Peyer's patch (tissue), 4 donors: ENCODE measurements at regions not wholly inside any gene's neighbourhood (a gene's known extent, or its start where the extent isn't known, plus 50 kb on each side); places are given as distances from the start of the nearest gene placed in this dataset.

ENCODE experiments used
- DNase-seq, 3 donors: peaks; one replicate each; pipeline ENCODE4 v3.0.0-alpha.2; 2017 to 2019
- H3K27ac ChIP-seq, 4 donors: fragments of 200-600 bp; sonication (generic); one replicate each; pipeline ENCODE4 v1.5.1; 2016 to 2019
- H3K27me3 ChIP-seq, 2 donors: fragments of 200-600 bp; sonication (generic); one replicate each; pipeline ENCODE4 v1.5.1; 2019
- H3K36me3 ChIP-seq, 3 donors: fragments of 200-600 bp; sonication (generic); one replicate each; pipeline ENCODE4 v1.5.1; 2016 to 2019
- H3K4me1 ChIP-seq, 4 donors: fragments of 200-600 bp; sonication (generic); one replicate each; pipeline ENCODE4 v1.5.1; 2016 to 2019
- H3K4me3 ChIP-seq, 4 donors: fragments of 200-600 bp; sonication (generic); 1 replicate in 3 of 4; 2 replicates in 1 of 4; pipeline ENCODE4 v1.5.1; 2016 to 2019; ENCODE audit warnings: mild to moderate bottlenecking in 1 of 4
- H3K9me3 ChIP-seq, 4 donors: fragments of 200-600 bp; sonication (generic); one replicate each; pipeline ENCODE4 v1.5.1; 2016 to 2019; ENCODE audit warnings: mild to moderate bottlenecking in 1 of 4
- CTCF ChIP-seq, 6 experiments: fragments of 450-650 bp in 4 of 6; fragments of 200-600 bp in 2 of 6; sonication (generic) in 1 of 6; IDR thresholded peaks; one replicate each; pipeline ENCODE4 v1.5.1; 2017 to 2019; ENCODE audit warnings: antibody characterized with exemption in 6 of 6, mild to moderate bottlenecking in 3 of 6, moderate library complexity in 1 of 6
- POLR2A ChIP-seq, 2 donors: fragments of 450-650 bp; IDR thresholded peaks; one replicate each; pipeline ENCODE4 v1.5.1; 2017; ENCODE audit warnings: antibody characterized with exemption in 2 of 2, mild to moderate bottlenecking in 2 of 2, moderate library complexity in 2 of 2

GRCh38 chr4:100722866-100723459 is 205.1 kb upstream of the EMCN start:
- no peak for TF ChIP-seq CTCF (IDR thresholded peaks at IDR 0.05)
- no peak for TF ChIP-seq POLR2A (IDR thresholded peaks at IDR 0.05)
- H3K9me3 ChIP-seq: no peaks in the 10 kb centered on the region
- DNase-seq: no peak
- H3K36me3 ChIP-seq: no peaks in the 10 kb centered on the region
- no peak overlapping the region for H3K4me3 ChIP-seq
- H3K27me3 ChIP-seq: no peaks in the 10 kb centered on the region
- no peaks in the 10 kb centered on the region for H3K4me1 ChIP-seq
- no peak overlapping the region for H3K27ac ChIP-seq

- TF ChIP-seq CTCF (IDR thresholded peaks at IDR 0.05): no peak
- no peak for TF ChIP-seq POLR2A (IDR thresholded peaks at IDR 0.05)
- Histone ChIP-seq H3K4me3 (no peak overlapping the region), H3K36me3 (no peaks in the 10 kb centered on the region), H3K9me3 (no peaks in the 10 kb centered on the region), H3K27me3 (no peaks in the 10 kb centered on the region), H3K27ac (no peak overlapping the region), H3K4me1 (no peaks in the 10 kb centered on the region)
- DNase-seq: no peak
These were observed 204.3 kb upstream of the EMCN start for GRCh38 chr4:100722133-100722532.

GRCh38 chr4:100721490-100721889 is 203.7 kb upstream of the EMCN start:
- Histone ChIP-seq H3K4me3 (no peak overlapping the region), H3K27ac (no peak overlapping the region), H3K9me3 (no peaks in the 10 kb centered on the region), H3K4me1 (no peaks in the 10 kb centered on the region), H3K36me3 (no peaks in the 10 kb centered on the region), H3K27me3 (no peaks in the 10 kb centered on the region)
- TF ChIP-seq POLR2A (IDR thresholded peaks at IDR 0.05): no peak
- no peak for TF ChIP-seq CTCF (IDR thresholded peaks at IDR 0.05)
- no peak for DNase-seq

GRCh38 chr4:100721077-100721476 is 203.3 kb upstream of the EMCN start:
- Histone ChIP-seq H3K27me3 (no peaks in the 10 kb centered on the region), H3K36me3 (no peaks in the 10 kb centered on the region), H3K27ac (no peak overlapping the region), H3K4me1 (no peaks in the 10 kb centered on the region), H3K9me3 (no peaks in the 10 kb centered on the region), H3K4me3 (no peak overlapping the region)
- no peak for DNase-seq
- TF ChIP-seq CTCF (IDR thresholded peaks at IDR 0.05) (no peak), POLR2A (IDR thresholded peaks at IDR 0.05) (no peak)

- no peaks in the 10 kb centered on the region for H3K36me3 ChIP-seq
- H3K4me1 ChIP-seq: no peaks in the 10 kb centered on the region
- H3K27me3 ChIP-seq: no peaks in the 10 kb centered on the region
- H3K9me3 ChIP-seq: no peaks in the 10 kb centered on the region
- H3K4me3 ChIP-seq: no peak overlapping the region
- DNase-seq: no peak
- no peak overlapping the region for H3K27ac ChIP-seq
- no peak for TF ChIP-seq POLR2A (IDR thresholded peaks at IDR 0.05)
- no peak for TF ChIP-seq CTCF (IDR thresholded peaks at IDR 0.05)
These were observed 198.6 kb upstream of the EMCN start for GRCh38 chr4:100716416-100716815.

GRCh38 chr4:100708776-100709175 is 191.0 kb upstream of the EMCN start:
- Histone ChIP-seq H3K27me3 (no peaks in the 10 kb centered on the region), H3K27ac (no peak overlapping the region), H3K4me1 (no peaks in the 10 kb centered on the region), H3K9me3 (no peaks in the 10 kb centered on the region), H3K36me3 (no peaks in the 10 kb centered on the region), H3K4me3 (no peak overlapping the region)
- no peak for DNase-seq
- no peak for TF ChIP-seq POLR2A (IDR thresholded peaks at IDR 0.05)
- no peak for TF ChIP-seq CTCF (IDR thresholded peaks at IDR 0.05)
